Subcutaneous abdominal adipose tissue (tissue), 5 donors: ENCODE measurements at regions not wholly inside any gene's neighbourhood (a gene's known extent, or its start where the extent isn't known, plus 50 kb on each side); places are given as distances from the start of the nearest gene placed in this dataset.
"Not testable (repeated sequence)": the region's sequence is repeated elsewhere in the genome, so short reads cannot be mapped to it uniquely, and the experiment has no call there.

ENCODE experiments used
- H3K27ac ChIP-seq: one replicate; pipeline ENCODE4 v1.7.0; 2013; ENCODE audit warnings: low read depth, mild to moderate bottlenecking, inconsistent platforms, low read length, moderate library complexity
- H3K27me3 ChIP-seq, 5 donors: one replicate each; pipeline ENCODE4 v1.7.0; 2013; ENCODE audit warnings: low read length in 5 of 5, inconsistent platforms in 1 of 5; ENCODE audit not compliant: control insufficient read depth in 5 of 5, insufficient read depth in 4 of 5
- H3K36me3 ChIP-seq, 5 donors: one replicate each; pipeline ENCODE4 v1.7.0; 2013; ENCODE audit warnings: low read length in 5 of 5; ENCODE audit not compliant: control insufficient read depth in 5 of 5, insufficient read depth in 5 of 5
- H3K4me1 ChIP-seq, 5 donors: one replicate each; pipeline ENCODE4 v1.7.0; 2013; ENCODE audit warnings: low read length in 5 of 5, mild to moderate bottlenecking in 3 of 5, moderate library complexity in 1 of 5; ENCODE audit not compliant: control insufficient read depth in 5 of 5, insufficient read depth in 5 of 5
- H3K4me3 ChIP-seq, 5 donors: one replicate each; pipeline ENCODE4 v1.7.0; 2013; ENCODE audit warnings: low read length in 5 of 5, low read depth in 1 of 5
- H3K9ac ChIP-seq, 5 donors: one replicate each; pipeline ENCODE4 v1.7.0; 2013; ENCODE audit warnings: low read length in 5 of 5, mild to moderate bottlenecking in 4 of 5, moderate library complexity in 3 of 5
- H3K9me3 ChIP-seq, 5 donors: one replicate each; pipeline ENCODE4 v1.7.0; 2013; ENCODE audit warnings: low read length in 5 of 5; ENCODE audit not compliant: control insufficient read depth in 5 of 5
- donor health status: healthy.
- donor health status: healthy.
- donor health status: healthy.
- donor health status: healthy.
- donor health status: healthy.

- H3K9me3 ChIP-seq, result no peaks in the 10 kb centered on the region
- H3K27me3 ChIP-seq, result peaks cover 11 to 40% (median 25%) of the 10 kb centered on the region in 5 donors
- H3K4me1 ChIP-seq, result peaks cover 5 to 22% (median 12%) of the 10 kb centered on the region in 5 donors
- no peak overlapping the region for H3K27ac ChIP-seq
- H3K9ac ChIP-seq, result no peak overlapping the region
- H3K36me3 ChIP-seq, result no peaks in the 10 kb centered on the region
- no peak overlapping the region for H3K4me3 ChIP-seq
Measured at GRCh38 chr9:135304886-135305285, 174.7 kb upstream of the PPP1R26 start.

- Histone ChIP-seq H3K9me3 (no peaks in the 10 kb centered on the region), H3K27me3 (peaks cover 6 to 33% (median 23%) of the 10 kb centered on the region in 5 donors), H3K27ac (no peak overlapping the region), H3K36me3 (no peaks in the 10 kb centered on the region), H3K4me1 (peaks cover 5 to 15% (median 11%) of the 10 kb centered on the region in 5 donors), H3K4me3 (no peak overlapping the region), H3K9ac (no peak overlapping the region)
Measured at GRCh38 chr9:135305546-135306180, 173.9 kb upstream of the PPP1R26 start.

- Histone ChIP-seq H3K9me3 (no peaks in the 10 kb centered on the region), H3K9ac (no peak overlapping the region), H3K36me3 (no peaks in the 10 kb centered on the region), H3K27me3 (peaks cover 4 to 26% (median 16%) of the 10 kb centered on the region in 5 donors), H3K4me3 (no peak overlapping the region), H3K27ac (no peak overlapping the region), H3K4me1 (peaks cover 3 to 15% (median 11%) of the 10 kb centered on the region in 5 donors)
Measured at GRCh38 chr9:135306699-135307098, 172.9 kb upstream of the PPP1R26 start.

- Histone ChIP-seq H3K27ac (no peak overlapping the region), H3K9me3 (peaks cover 0 to 5% (median 2%) of the 10 kb centered on the region in 5 donors), H3K4me3 (no peak overlapping the region), H3K4me1 (peaks cover 3 to 15% (median 11%) of the 10 kb centered on the region in 5 donors), H3K36me3 (no peaks in the 10 kb centered on the region), H3K27me3 (peaks cover 4 to 20% (median 16%) of the 10 kb centered on the region in 5 donors), H3K9ac (no peak overlapping the region)
Measured at GRCh38 chr9:135307300-135307699, 172.3 kb upstream of the PPP1R26 start.

GRCh38 chr9:135307919-135308318 lies 171.7 kb upstream of the PPP1R26 start:
- H3K4me1 ChIP-seq, result peaks cover 3 to 14% (median 11%) of the 10 kb centered on the region in 5 donors
- not testable (repeated sequence) for H3K9ac ChIP-seq, H3K36me3 ChIP-seq, H3K27ac ChIP-seq, H3K4me3 ChIP-seq
- H3K27me3 ChIP-seq, result peaks cover 4 to 18% (median 14%) of the 10 kb centered on the region in 5 donors
- H3K9me3 ChIP-seq, result peaks cover 4 to 11% (median 7%) of the 10 kb centered on the region in 5 donors

- Histone ChIP-seq H3K36me3 (no peaks in the 10 kb centered on the region), H3K9ac (no peak overlapping the region), H3K27me3 (peaks cover 4 to 18% (median 14%) of the 10 kb centered on the region in 5 donors), H3K4me1 (peaks cover 0 to 12% (median 11%) of the 10 kb centered on the region in 5 donors), H3K9me3 (peaks cover 4 to 18% (median 10%) of the 10 kb centered on the region in 5 donors), H3K27ac (no peak overlapping the region), H3K4me3 (no peak overlapping the region)
Measured at GRCh38 chr9:135308821-135309762, 170.5 kb upstream of the PPP1R26 start.

- peaks cover 0 to 12% (median 11%) of the 10 kb centered on the region in 5 donors for H3K4me1 ChIP-seq
- no peak overlapping the region for H3K9ac ChIP-seq
- no peaks in the 10 kb centered on the region for H3K36me3 ChIP-seq
- no peak overlapping the region for H3K27ac ChIP-seq
- no peak overlapping the region for H3K4me3 ChIP-seq
- H3K9me3 ChIP-seq, result peaks cover 4 to 18% (median 10%) of the 10 kb centered on the region in 5 donors
- H3K27me3 ChIP-seq, result peaks cover 4 to 18% (median 14%) of the 10 kb centered on the region in 5 donors
Measured at GRCh38 chr9:135309763-135310125, 169.8 kb upstream of the PPP1R26 start.

GRCh38 chr9:135310134-135310533 lies 169.4 kb upstream of the PPP1R26 start:
- peaks cover 4 to 18% (median 14%) of the 10 kb centered on the region in 5 donors for H3K27me3 ChIP-seq
- peaks cover 4 to 18% (median 10%) of the 10 kb centered on the region in 5 donors for H3K9me3 ChIP-seq
- H3K4me1 ChIP-seq, result peaks cover 0 to 12% (median 11%) of the 10 kb centered on the region in 5 donors
- no peak overlapping the region for H3K27ac ChIP-seq
- no peak overlapping the region for H3K9ac ChIP-seq
- H3K36me3 ChIP-seq, result no peaks in the 10 kb centered on the region
- H3K4me3 ChIP-seq, result no peak overlapping the region

GRCh38 chr9:135315572-135315971 lies 164.0 kb upstream of the PPP1R26 start:
- no peaks in the 10 kb centered on the region for H3K27me3 ChIP-seq
- no peak overlapping the region for H3K4me3 ChIP-seq
- H3K27ac ChIP-seq, result no peak overlapping the region
- H3K9me3 ChIP-seq, result peaks cover 4 to 18% (median 10%) of the 10 kb centered on the region in 5 donors
- no peak overlapping the region for H3K9ac ChIP-seq
- no peaks in the 10 kb centered on the region for H3K36me3 ChIP-seq
- no peaks in the 10 kb centered on the region for H3K4me1 ChIP-seq

- H3K9me3 ChIP-seq, result peaks cover 0 to 14% (median 0%) of the 10 kb centered on the region in 5 donors
- H3K4me1 ChIP-seq, result no peaks in the 10 kb centered on the region
- peaks cover 0 to 10% (median 0%) of the 10 kb centered on the region in 5 donors for H3K27me3 ChIP-seq
- H3K27ac ChIP-seq, result no peak overlapping the region
- no peaks in the 10 kb centered on the region for H3K36me3 ChIP-seq
- H3K9ac ChIP-seq, result no peak overlapping the region
- H3K4me3 ChIP-seq, result no peak overlapping the region
Measured at GRCh38 chr9:135320331-135320730, 159.3 kb upstream of the PPP1R26 start.
